Osteoblast (primary cell): ENCODE measurements at regions not wholly inside any gene's neighbourhood (a gene's known extent, or its start where the extent isn't known, plus 50 kb on each side); places are given as distances from the start of the nearest gene placed in this dataset.

Experiments used
- DNase-seq: peaks from one replicate; pipeline ENCODE4 v3.0.0; 2011; ENCODE audit warnings: low spot score, mixed read lengths; ENCODE audit not compliant: insufficient read length; ENCODE audit errors: missing footprints
- H2AFZ ChIP-seq: 2 replicates; pipeline ENCODE4 v1.6.0; 2011; ENCODE audit warnings: mild to moderate bottlenecking, low read length
- H3K27ac ChIP-seq: 2 replicates; pipeline ENCODE4 v1.5.1; 2011; ENCODE audit warnings: mild to moderate bottlenecking, low read depth, low read length, moderate library complexity
- H3K27me3 ChIP-seq: 2 replicates; pipeline ENCODE4 v1.6.0; 2012; ENCODE audit warnings: mild to moderate bottlenecking, control low read depth, inconsistent platforms, low read length, moderate library complexity; ENCODE audit not compliant: insufficient read depth
- H3K36me3 ChIP-seq: 2 replicates; pipeline ENCODE4 v1.5.1; 2011; ENCODE audit warnings: mild to moderate bottlenecking, low read length, control low read depth, moderate library complexity; ENCODE audit not compliant: insufficient read depth
- H3K4me1 ChIP-seq: 2 replicates; pipeline ENCODE4 v1.5.1; 2011; ENCODE audit warnings: mild to moderate bottlenecking, low read length, control low read depth, moderate library complexity; ENCODE audit not compliant: insufficient read depth
- H3K4me2 ChIP-seq: 2 replicates; pipeline ENCODE4 v1.6.0; 2011; ENCODE audit warnings: mild to moderate bottlenecking, low read length; ENCODE audit not compliant: insufficient read depth
- H3K4me3 ChIP-seq: fragments of 200-600 bp; sonication (generic); 3 replicates; pipeline ENCODE4 v1.5.1; 2012; ENCODE audit warnings: mild to moderate bottlenecking, low read length, inconsistent platforms; ENCODE audit not compliant: insufficient read depth
- H3K79me2 ChIP-seq: 2 replicates; pipeline ENCODE4 v1.6.0; 2012; ENCODE audit warnings: mild to moderate bottlenecking, low read length, control low read depth, inconsistent platforms; ENCODE audit not compliant: insufficient read depth
- H3K9me3 ChIP-seq: 2 replicates; pipeline ENCODE4 v1.5.1; 2011; ENCODE audit warnings: low read depth, low read length, control low read depth
- H4K20me1 ChIP-seq: 2 replicates; pipeline ENCODE4 v1.6.0; 2012; ENCODE audit warnings: mild to moderate bottlenecking, low read length, control low read depth; ENCODE audit not compliant: insufficient read depth
- CTCF ChIP-seq: IDR thresholded peaks from 2 replicates; pipeline ENCODE4 v1.5.1; 2011; ENCODE audit warnings: mild to moderate bottlenecking, low read depth, low read length, moderate library complexity; ENCODE audit errors: extremely low read depth

DNA sequence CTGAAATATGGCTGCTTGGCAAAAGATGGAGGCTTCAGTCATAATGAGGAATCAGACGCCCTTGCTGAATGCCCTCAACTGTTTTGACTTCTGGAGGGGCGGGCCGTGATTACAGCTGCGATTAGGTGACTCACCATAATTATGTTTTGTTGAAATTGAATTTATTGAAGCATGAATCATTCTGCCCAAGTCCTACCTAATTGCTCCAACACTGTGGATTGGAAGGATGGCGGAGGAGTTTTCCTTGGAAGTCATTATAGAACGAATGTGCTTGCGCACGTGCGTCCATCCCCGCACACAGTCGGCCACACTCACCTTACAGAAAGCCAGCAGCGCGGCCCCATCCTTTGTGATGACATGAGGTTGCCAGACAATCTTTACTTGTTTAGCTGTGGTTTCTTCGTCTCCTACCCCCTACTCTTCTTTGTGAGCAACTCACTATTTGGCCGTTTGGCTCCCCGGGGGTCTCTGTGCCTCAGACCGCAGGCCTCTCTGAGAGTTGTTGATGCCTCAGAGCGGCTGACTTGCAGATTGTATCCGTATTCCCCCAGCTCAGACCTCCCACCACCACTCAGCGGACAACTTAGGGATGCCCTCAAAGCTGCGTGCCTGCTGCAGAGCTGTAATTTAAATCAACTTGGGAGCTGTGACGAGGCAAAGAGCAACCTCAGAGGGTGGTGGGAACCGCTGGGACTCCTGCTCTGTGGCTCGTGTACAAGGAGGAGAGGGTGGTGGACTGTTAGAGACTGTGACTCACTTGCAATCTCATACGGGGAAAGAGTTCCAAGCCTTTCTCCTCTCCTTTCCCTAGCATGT is 513.4 kb downstream of the TNS1 start:
- Histone ChIP-seq H2AFZ (peak overlapping the region; percentile 76), H3K36me3 (no peaks in the 10 kb centered on the region), H3K27me3 (peaks cover 1% of the 10 kb centered on the region), H4K20me1 (no peaks in the 10 kb centered on the region), H3K27ac (peak overlapping the region; percentile 71), H3K4me1 (peaks cover 11% of the 10 kb centered on the region), H3K4me2 (peak overlapping the region; percentile 85), H3K9me3 (no peaks in the 10 kb centered on the region), H3K79me2 (no peaks in the 10 kb centered on the region), H3K4me3 (peak overlapping the region; percentile 56)
- no peak for TF ChIP-seq CTCF
- peak; percentile 50 for DNase-seq

- no peak overlapping the region for H3K27ac ChIP-seq
- H3K36me3 ChIP-seq = no peaks in the 10 kb centered on the region
- DNase-seq = no peak
- H3K4me3 ChIP-seq = no peak overlapping the region
- no peak overlapping the region for H2AFZ ChIP-seq
- H3K79me2 ChIP-seq = no peaks in the 10 kb centered on the region
- H4K20me1 ChIP-seq = no peaks in the 10 kb centered on the region
- H3K9me3 ChIP-seq = no peaks in the 10 kb centered on the region
- H3K4me1 ChIP-seq = peaks cover under 1% of the 10 kb centered on the region
- TF ChIP-seq CTCF = no peak
- no peak overlapping the region for H3K4me2 ChIP-seq
- no peaks in the 10 kb centered on the region for H3K27me3 ChIP-seq
These were observed 518.7 kb downstream of the TNS1 start for GRCh38 chr2:217484046-217484445.

- no peaks in the 10 kb centered on the region for H3K36me3 ChIP-seq
- no peaks in the 10 kb centered on the region for H3K9me3 ChIP-seq
- H3K4me1 ChIP-seq = no peaks in the 10 kb centered on the region
- DNase-seq = no peak
- no peaks in the 10 kb centered on the region for H4K20me1 ChIP-seq
- no peaks in the 10 kb centered on the region for H3K79me2 ChIP-seq
- H3K27ac ChIP-seq = no peak overlapping the region
- H2AFZ ChIP-seq = no peak overlapping the region
- TF ChIP-seq CTCF = no peak
- no peak overlapping the region for H3K4me2 ChIP-seq
- no peaks in the 10 kb centered on the region for H3K27me3 ChIP-seq
- H3K4me3 ChIP-seq = no peak overlapping the region
These were observed 520.6 kb downstream of the TNS1 start for GRCh38 chr2:217482056-217482710.

GRCh38 chr2:217481577-217481976 is 521.2 kb downstream of the TNS1 start:
- H3K27me3 ChIP-seq = no peaks in the 10 kb centered on the region
- TF ChIP-seq CTCF = no peak
- H3K27ac ChIP-seq = no peak overlapping the region
- H3K4me3 ChIP-seq = no peak overlapping the region
- no peaks in the 10 kb centered on the region for H3K9me3 ChIP-seq
- no peak for DNase-seq
- no peaks in the 10 kb centered on the region for H4K20me1 ChIP-seq
- H2AFZ ChIP-seq = no peak overlapping the region
- H3K4me2 ChIP-seq = no peak overlapping the region
- H3K79me2 ChIP-seq = no peaks in the 10 kb centered on the region
- no peaks in the 10 kb centered on the region for H3K4me1 ChIP-seq
- no peaks in the 10 kb centered on the region for H3K36me3 ChIP-seq
